HEK293 (cell line): ENCODE measurements at regions not wholly inside any gene's neighbourhood (a gene's known extent, or its start where the extent isn't known, plus 50 kb on each side); places are given as distances from the start of the nearest gene placed in this dataset.

Experiments
- IKZF3 ChIP-seq: fragments of 450-650 bp; IDR thresholded peaks from 2 replicates; pipeline ENCODE4 v1.5.0; 2018; ENCODE audit warnings: missing biosample characterization, mild to moderate bottlenecking, missing genetic modification characterization, moderate library complexity
- ZNF274 ChIP-seq, 2 experiments: fragments of 200-500 bp in 1 of 2; fragments of 450-650 bp in 1 of 2; sonication (Bioruptor generic) in 1 of 2; formaldehyde crosslinking in 1 of 2; IDR thresholded peaks; 2 replicates each; pipeline versions ENCODE4 v1.5.1 to v1.6.1; 2014 to 2016; ENCODE audit warnings: borderline replicate concordance in 1 of 2, inconsistent platforms in 1 of 2, low read length in 1 of 2, missing biosample characterization in 1 of 2, missing genetic modification characterization in 1 of 2
- ZNF404 ChIP-seq: fragments of 450-650 bp; formaldehyde crosslinking; IDR thresholded peaks from 2 replicates; pipeline ENCODE4 v1.5.1; 2017; ENCODE audit warnings: missing biosample characterization, missing genetic modification characterization
- ZNF510 ChIP-seq: fragments of 450-650 bp; formaldehyde crosslinking; IDR thresholded peaks from 2 replicates; pipeline ENCODE4 v1.5.1; 2018; ENCODE audit warnings: mild to moderate bottlenecking, missing genetic modification characterization, missing biosample characterization; ENCODE audit not compliant: insufficient replicate concordance
- ZNF549 ChIP-seq: fragments of 450-650 bp; IDR thresholded peaks from 2 replicates; pipeline ENCODE4 v1.5.1; 2018; ENCODE audit warnings: missing biosample characterization, missing genetic modification characterization, mild to moderate bottlenecking, inconsistent platforms, moderate library complexity
- TF ChIP-seq, protein P1 (sequence below): fragments of 450-650 bp; formaldehyde crosslinking; IDR thresholded peaks from 2 replicates; pipeline ENCODE4 v1.5.1; 2016; ENCODE audit warnings: missing biosample characterization, missing genetic modification characterization
- TF ChIP-seq, protein P2 (sequence below): fragments of 450-650 bp; formaldehyde crosslinking; IDR thresholded peaks from 2 replicates; pipeline ENCODE4 v1.5.1; 2016; ENCODE audit warnings: missing biosample characterization, missing genetic modification characterization
- TF ChIP-seq, protein P3 (sequence below): fragments of 450-650 bp; formaldehyde crosslinking; IDR thresholded peaks from 2 replicates; pipeline ENCODE4 v1.5.1; 2016; ENCODE audit warnings: missing biosample characterization, missing genetic modification characterization

DNA sequence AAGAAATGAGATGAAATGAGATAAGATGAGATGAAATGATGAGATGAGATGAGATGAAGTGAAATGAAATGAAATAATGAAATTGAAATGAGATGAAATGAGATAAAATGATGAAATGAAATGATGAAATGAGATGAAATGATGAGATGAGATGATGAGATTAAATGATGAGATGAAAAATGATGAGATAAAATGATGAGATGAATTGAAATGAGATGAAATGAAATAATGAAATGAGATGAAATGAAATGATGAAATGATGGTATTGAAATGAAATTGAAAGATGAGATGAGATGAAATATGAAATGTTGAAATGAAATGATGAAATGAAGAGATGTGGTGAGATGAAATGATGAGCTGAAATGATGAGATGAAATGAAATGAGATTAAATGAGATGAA lies 231.0 kb downstream of the GOLGA6L6 start:
- TF ChIP-seq, protein P1, sequence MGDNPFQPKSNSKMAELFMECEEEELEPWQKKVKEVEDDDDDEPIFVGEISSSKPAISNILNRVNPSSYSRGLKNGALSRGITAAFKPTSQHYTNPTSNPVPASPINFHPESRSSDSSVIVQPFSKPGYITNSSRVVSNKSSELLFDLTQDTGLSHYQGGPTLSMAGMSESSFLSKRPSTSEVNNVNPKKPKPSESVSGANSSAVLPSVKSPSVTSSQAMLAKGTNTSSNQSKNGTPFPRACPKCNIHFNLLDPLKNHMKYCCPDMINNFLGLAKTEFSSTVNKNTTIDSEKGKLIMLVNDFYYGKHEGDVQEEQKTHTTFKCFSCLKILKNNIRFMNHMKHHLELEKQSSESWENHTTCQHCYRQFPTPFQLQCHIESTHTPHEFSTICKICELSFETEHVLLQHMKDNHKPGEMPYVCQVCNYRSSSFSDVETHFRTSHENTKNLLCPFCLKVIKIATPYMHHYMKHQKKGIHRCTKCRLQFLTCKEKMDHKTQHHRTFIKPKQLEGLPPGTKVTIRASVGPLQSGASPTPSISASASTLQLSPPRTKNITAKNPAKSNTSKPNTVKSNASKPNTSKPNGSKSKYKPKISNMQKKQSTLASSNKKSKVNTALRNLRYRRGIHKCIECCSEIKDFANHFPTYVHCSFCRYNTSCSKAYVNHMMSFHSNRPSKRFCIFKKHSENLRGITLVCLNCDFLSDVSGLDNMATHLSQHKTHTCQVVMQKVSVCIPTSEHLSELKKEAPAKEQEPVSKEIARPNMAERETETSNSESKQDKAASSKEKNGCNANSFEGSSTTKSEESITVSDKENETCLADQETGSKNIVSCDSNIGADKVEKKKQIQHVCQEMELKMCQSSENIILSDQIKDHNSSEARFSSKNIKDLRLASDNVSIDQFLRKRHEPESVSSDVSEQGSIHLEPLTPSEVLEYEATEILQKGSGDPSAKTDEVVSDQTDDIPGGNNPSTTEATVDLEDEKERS (tag by site-specific recombination) = no peak
- TF ChIP-seq IKZF3 (tag by site-specific recombination) = no peak
- no peak for TF ChIP-seq ZNF510 (tag by site-specific recombination)
- TF ChIP-seq, protein P2, sequence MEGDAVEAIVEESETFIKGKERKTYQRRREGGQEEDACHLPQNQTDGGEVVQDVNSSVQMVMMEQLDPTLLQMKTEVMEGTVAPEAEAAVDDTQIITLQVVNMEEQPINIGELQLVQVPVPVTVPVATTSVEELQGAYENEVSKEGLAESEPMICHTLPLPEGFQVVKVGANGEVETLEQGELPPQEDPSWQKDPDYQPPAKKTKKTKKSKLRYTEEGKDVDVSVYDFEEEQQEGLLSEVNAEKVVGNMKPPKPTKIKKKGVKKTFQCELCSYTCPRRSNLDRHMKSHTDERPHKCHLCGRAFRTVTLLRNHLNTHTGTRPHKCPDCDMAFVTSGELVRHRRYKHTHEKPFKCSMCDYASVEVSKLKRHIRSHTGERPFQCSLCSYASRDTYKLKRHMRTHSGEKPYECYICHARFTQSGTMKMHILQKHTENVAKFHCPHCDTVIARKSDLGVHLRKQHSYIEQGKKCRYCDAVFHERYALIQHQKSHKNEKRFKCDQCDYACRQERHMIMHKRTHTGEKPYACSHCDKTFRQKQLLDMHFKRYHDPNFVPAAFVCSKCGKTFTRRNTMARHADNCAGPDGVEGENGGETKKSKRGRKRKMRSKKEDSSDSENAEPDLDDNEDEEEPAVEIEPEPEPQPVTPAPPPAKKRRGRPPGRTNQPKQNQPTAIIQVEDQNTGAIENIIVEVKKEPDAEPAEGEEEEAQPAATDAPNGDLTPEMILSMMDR (tag by site-specific recombination) = no peak
- no peak for TF ChIP-seq ZNF274 (IDR thresholded peaks at IDR 0.05; ENCODE audit: low read length)
- no peak for TF ChIP-seq ZNF274 (tag by site-specific recombination; IDR thresholded peaks at IDR 0.05; ENCODE audit: borderline replicate concordance)
- no peak for TF ChIP-seq ZNF404 (tag by site-specific recombination)
- TF ChIP-seq, protein P3, sequence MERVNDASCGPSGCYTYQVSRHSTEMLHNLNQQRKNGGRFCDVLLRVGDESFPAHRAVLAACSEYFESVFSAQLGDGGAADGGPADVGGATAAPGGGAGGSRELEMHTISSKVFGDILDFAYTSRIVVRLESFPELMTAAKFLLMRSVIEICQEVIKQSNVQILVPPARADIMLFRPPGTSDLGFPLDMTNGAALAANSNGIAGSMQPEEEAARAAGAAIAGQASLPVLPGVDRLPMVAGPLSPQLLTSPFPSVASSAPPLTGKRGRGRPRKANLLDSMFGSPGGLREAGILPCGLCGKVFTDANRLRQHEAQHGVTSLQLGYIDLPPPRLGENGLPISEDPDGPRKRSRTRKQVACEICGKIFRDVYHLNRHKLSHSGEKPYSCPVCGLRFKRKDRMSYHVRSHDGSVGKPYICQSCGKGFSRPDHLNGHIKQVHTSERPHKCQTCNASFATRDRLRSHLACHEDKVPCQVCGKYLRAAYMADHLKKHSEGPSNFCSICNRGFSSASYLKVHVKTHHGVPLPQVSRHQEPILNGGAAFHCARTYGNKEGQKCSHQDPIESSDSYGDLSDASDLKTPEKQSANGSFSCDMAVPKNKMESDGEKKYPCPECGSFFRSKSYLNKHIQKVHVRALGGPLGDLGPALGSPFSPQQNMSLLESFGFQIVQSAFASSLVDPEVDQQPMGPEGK (tag by site-specific recombination) = no peak
- TF ChIP-seq ZNF549 (tag by site-specific recombination) = no peak
